ENCODE measurements at regions not wholly inside any gene's neighbourhood (a gene's known extent, or its start where the extent isn't known, plus 50 kb on each side); places are given as distances from the start of the nearest gene placed in this dataset.

DNA sequence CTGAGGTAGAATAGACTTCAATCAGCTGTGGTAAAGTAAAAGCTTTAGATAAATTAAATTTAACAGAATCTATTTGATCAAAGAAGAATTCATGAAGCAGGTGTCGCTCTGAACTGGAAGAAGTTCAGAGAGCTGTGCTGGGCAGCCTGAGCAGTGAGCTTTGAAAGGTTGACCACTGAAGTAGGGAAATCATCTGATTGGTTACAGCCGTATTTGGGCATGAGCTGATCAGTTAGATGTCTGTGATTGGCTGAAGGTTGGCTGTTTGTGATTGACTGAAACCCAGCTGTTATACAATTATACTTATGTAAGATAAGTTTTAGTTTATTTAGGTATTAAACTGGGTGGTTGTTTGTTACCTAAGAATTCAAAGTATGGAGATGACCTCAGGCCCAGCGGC is 1174.6 kb downstream of the CDH9 start:
- Histone ChIP-seq H3K4me1 (replicated peaks) (no peaks in the 10 kb centered on the region), H3K27me3 (replicated peaks; ENCODE audit: insufficient read depth) (no peaks in the 10 kb centered on the region), H3K9me3 (no peaks in the 10 kb centered on the region), H3K4me3 (no peak overlapping the region), H3K36me3 (no peaks in the 10 kb centered on the region), H3K27ac (no peak overlapping the region)
- WGBS = 81% methylated on average over 3 of the region's 3 CpGs
- intact Hi-C loops (cut with DNase I) = no loop called here
- no peak for DNase-seq (ENCODE audit: low spot score)
- TF ChIP-seq POLR2A (IDR thresholded peaks at IDR 0.05) (no peak), POLR2AphosphoS5 (IDR thresholded peaks at IDR 0.05) (no peak)
- TF ChIP-seq, protein P1, sequence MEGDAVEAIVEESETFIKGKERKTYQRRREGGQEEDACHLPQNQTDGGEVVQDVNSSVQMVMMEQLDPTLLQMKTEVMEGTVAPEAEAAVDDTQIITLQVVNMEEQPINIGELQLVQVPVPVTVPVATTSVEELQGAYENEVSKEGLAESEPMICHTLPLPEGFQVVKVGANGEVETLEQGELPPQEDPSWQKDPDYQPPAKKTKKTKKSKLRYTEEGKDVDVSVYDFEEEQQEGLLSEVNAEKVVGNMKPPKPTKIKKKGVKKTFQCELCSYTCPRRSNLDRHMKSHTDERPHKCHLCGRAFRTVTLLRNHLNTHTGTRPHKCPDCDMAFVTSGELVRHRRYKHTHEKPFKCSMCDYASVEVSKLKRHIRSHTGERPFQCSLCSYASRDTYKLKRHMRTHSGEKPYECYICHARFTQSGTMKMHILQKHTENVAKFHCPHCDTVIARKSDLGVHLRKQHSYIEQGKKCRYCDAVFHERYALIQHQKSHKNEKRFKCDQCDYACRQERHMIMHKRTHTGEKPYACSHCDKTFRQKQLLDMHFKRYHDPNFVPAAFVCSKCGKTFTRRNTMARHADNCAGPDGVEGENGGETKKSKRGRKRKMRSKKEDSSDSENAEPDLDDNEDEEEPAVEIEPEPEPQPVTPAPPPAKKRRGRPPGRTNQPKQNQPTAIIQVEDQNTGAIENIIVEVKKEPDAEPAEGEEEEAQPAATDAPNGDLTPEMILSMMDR (IDR thresholded peaks at IDR 0.05) = no peak

GRCh38 chr5:25862276-25862675 is 1176.1 kb downstream of the CDH9 start:
- Histone ChIP-seq H3K27me3 (replicated peaks; ENCODE audit: insufficient read depth) (no peaks in the 10 kb centered on the region), H3K4me1 (replicated peaks) (no peaks in the 10 kb centered on the region), H3K27ac (no peak overlapping the region), H3K36me3 (no peaks in the 10 kb centered on the region), H3K9me3 (no peaks in the 10 kb centered on the region), H3K4me3 (no peak overlapping the region)
- intact Hi-C loops (cut with DNase I) = no loop called here
- DNase-seq (ENCODE audit: low spot score) = no peak
- TF ChIP-seq, protein P1 (IDR thresholded peaks at IDR 0.05) = no peak
- no peak for TF ChIP-seq POLR2A (IDR thresholded peaks at IDR 0.05)
- no peak for TF ChIP-seq POLR2AphosphoS5 (IDR thresholded peaks at IDR 0.05)
- 87% methylated on average over 2 of the region's 2 CpGs for WGBS

- TF ChIP-seq, protein P1 (IDR thresholded peaks at IDR 0.05) = no peak
- no peak for TF ChIP-seq POLR2AphosphoS5 (IDR thresholded peaks at IDR 0.05)
- no peak for TF ChIP-seq POLR2A (IDR thresholded peaks at IDR 0.05)
- Histone ChIP-seq H3K4me3 (no peak overlapping the region), H3K27me3 (replicated peaks; ENCODE audit: insufficient read depth) (no peaks in the 10 kb centered on the region), H3K36me3 (no peaks in the 10 kb centered on the region), H3K27ac (no peak overlapping the region), H3K9me3 (no peaks in the 10 kb centered on the region), H3K4me1 (replicated peaks) (no peaks in the 10 kb centered on the region)
- intact Hi-C loops (cut with DNase I) = no loop called here
- 40% methylated on average over 6 of the region's 6 CpGs for WGBS
- DNase-seq (ENCODE audit: low spot score) = no peak
Observed at GRCh38 chr5:25858019-25858418, 1180.4 kb downstream of the CDH9 start.

- Histone ChIP-seq H3K27me3 (replicated peaks; ENCODE audit: insufficient read depth) (no peaks in the 10 kb centered on the region), H3K9me3 (no peaks in the 10 kb centered on the region), H3K36me3 (no peaks in the 10 kb centered on the region), H3K4me3 (no peak overlapping the region), H3K27ac (no peak overlapping the region), H3K4me1 (replicated peaks) (no peaks in the 10 kb centered on the region)
- WGBS = 39% methylated on average over 9 of the region's 9 CpGs
- DNase-seq (ENCODE audit: low spot score) = no peak
- TF ChIP-seq POLR2A (IDR thresholded peaks at IDR 0.05) (no peak), POLR2AphosphoS5 (IDR thresholded peaks at IDR 0.05) (no peak)
- TF ChIP-seq, protein P1 (IDR thresholded peaks at IDR 0.05) = no peak
- intact Hi-C loops (cut with DNase I) = no loop called here
Observed at GRCh38 chr5:25851301-25851700, 1187.1 kb downstream of the CDH9 start.

GRCh38 chr5:25850581-25850980 is 1187.8 kb downstream of the CDH9 start:
- H3K27me3 ChIP-seq (replicated peaks; ENCODE audit: insufficient read depth) = no peaks in the 10 kb centered on the region
- H3K27ac ChIP-seq = no peak overlapping the region
- 31% methylated on average over 5 of the region's 5 CpGs for WGBS
- TF ChIP-seq, protein P1 (IDR thresholded peaks at IDR 0.05) = no peak
- TF ChIP-seq POLR2AphosphoS5 (IDR thresholded peaks at IDR 0.05) = no peak
- TF ChIP-seq POLR2A (IDR thresholded peaks at IDR 0.05) = no peak
- no peaks in the 10 kb centered on the region for H3K9me3 ChIP-seq
- H3K4me3 ChIP-seq = no peak overlapping the region
- intact Hi-C loops (cut with DNase I) = no loop called here
- H3K4me1 ChIP-seq (replicated peaks) = no peaks in the 10 kb centered on the region
- H3K36me3 ChIP-seq = no peaks in the 10 kb centered on the region
- DNase-seq (ENCODE audit: low spot score) = no peak

Data from prostate gland (tissue), 2 donors.